ENCODE measurements at regions not wholly inside any gene's neighbourhood (a gene's known extent, or its start where the extent isn't known, plus 50 kb on each side); places are given as distances from the start of the nearest gene placed in this dataset.

GRCh38 chr1:71196685-71197084 is 115.8 kb upstream of the ZRANB2 start:
- Mint-ChIP-seq H3K27ac (no peak overlapping the region), H3K4me3 (no peak overlapping the region), H3K27me3 (no peaks in the 10 kb centered on the region), H3K9me3 (peaks cover 2% of the 10 kb centered on the region), H3K4me1 (no peaks in the 10 kb centered on the region), H3K36me3 (ENCODE audit: low read depth) (no peaks in the 10 kb centered on the region)
- ChIA-PET CTCF (no interaction called here), POLR2A (no interaction called here)
- no peak for DNase-seq

GRCh38 chr1:71193153-71193552 is 112.3 kb upstream of the ZRANB2 start:
- H3K36me3 Mint-ChIP-seq (ENCODE audit: low read depth): no peaks in the 10 kb centered on the region
- POLR2A ChIA-PET: no interaction called here
- H3K27me3 Mint-ChIP-seq: no peaks in the 10 kb centered on the region
- H3K4me3 Mint-ChIP-seq: no peak overlapping the region
- H3K27ac Mint-ChIP-seq: no peak overlapping the region
- CTCF ChIA-PET: no interaction called here
- no peaks in the 10 kb centered on the region for H3K4me1 Mint-ChIP-seq
- H3K9me3 Mint-ChIP-seq: peaks cover 2% of the 10 kb centered on the region
- no peak for DNase-seq

GRCh38 chr1:71191520-71191919 is 110.7 kb upstream of the ZRANB2 start:
- H3K27me3 Mint-ChIP-seq: no peaks in the 10 kb centered on the region
- H3K9me3 Mint-ChIP-seq: peaks cover 2% of the 10 kb centered on the region
- no peak overlapping the region for H3K4me3 Mint-ChIP-seq
- ChIA-PET POLR2A (no interaction called here), CTCF (no interaction called here)
- H3K27ac Mint-ChIP-seq: no peak overlapping the region
- no peak for DNase-seq
- no peaks in the 10 kb centered on the region for H3K4me1 Mint-ChIP-seq
- no peaks in the 10 kb centered on the region for H3K36me3 Mint-ChIP-seq (ENCODE audit: low read depth)

GRCh38 chr1:71190843-71191242 is 110.0 kb upstream of the ZRANB2 start:
- Mint-ChIP-seq H3K27me3 (no peaks in the 10 kb centered on the region), H3K4me1 (no peaks in the 10 kb centered on the region), H3K36me3 (ENCODE audit: low read depth) (no peaks in the 10 kb centered on the region), H3K27ac (no peak overlapping the region), H3K4me3 (no peak overlapping the region), H3K9me3 (peaks cover 2% of the 10 kb centered on the region)
- CTCF ChIA-PET: no interaction called here
- DNase-seq: no peak
- POLR2A ChIA-PET: no interaction called here

- Mint-ChIP-seq H3K4me1 (no peaks in the 10 kb centered on the region), H3K27me3 (no peaks in the 10 kb centered on the region), H3K9me3 (peaks cover 7% of the 10 kb centered on the region), H3K27ac (no peak overlapping the region), H3K4me3 (no peak overlapping the region), H3K36me3 (ENCODE audit: low read depth) (no peaks in the 10 kb centered on the region)
- DNase-seq: no peak
- CTCF ChIA-PET: no interaction called here
- POLR2A ChIA-PET: no interaction called here
Measured at GRCh38 chr1:71184410-71184809, 103.6 kb upstream of the ZRANB2 start.

GRCh38 chr1:71179997-71180396 is 99.2 kb upstream of the ZRANB2 start:
- no peak for DNase-seq
- ChIA-PET CTCF (no interaction called here), POLR2A (no interaction called here)
- H3K9me3 Mint-ChIP-seq: peaks cover 14% of the 10 kb centered on the region
- H3K27me3 Mint-ChIP-seq: no peaks in the 10 kb centered on the region
- H3K27ac Mint-ChIP-seq: no peak overlapping the region
- H3K36me3 Mint-ChIP-seq (ENCODE audit: low read depth): no peaks in the 10 kb centered on the region
- no peaks in the 10 kb centered on the region for H3K4me1 Mint-ChIP-seq
- no peak overlapping the region for H3K4me3 Mint-ChIP-seq

- no peak for DNase-seq
- POLR2A ChIA-PET: no interaction called here
- H3K9me3 Mint-ChIP-seq: peaks cover 11% of the 10 kb centered on the region
- no peak overlapping the region for H3K4me3 Mint-ChIP-seq
- no peak overlapping the region for H3K27ac Mint-ChIP-seq
- no peaks in the 10 kb centered on the region for H3K27me3 Mint-ChIP-seq
- H3K4me1 Mint-ChIP-seq: no peaks in the 10 kb centered on the region
- CTCF ChIA-PET: no interaction called here
- H3K36me3 Mint-ChIP-seq (ENCODE audit: low read depth): no peaks in the 10 kb centered on the region
Measured at GRCh38 chr1:71170925-71171324, 90.1 kb upstream of the ZRANB2 start.

GRCh38 chr1:71167505-71167904 is 86.7 kb upstream of the ZRANB2 start:
- ChIA-PET POLR2A (no interaction called here), CTCF (no interaction called here)
- Mint-ChIP-seq H3K9me3 (peaks cover 8% of the 10 kb centered on the region), H3K27ac (no peak overlapping the region), H3K4me3 (no peak overlapping the region), H3K27me3 (no peaks in the 10 kb centered on the region), H3K36me3 (ENCODE audit: low read depth) (no peaks in the 10 kb centered on the region), H3K4me1 (no peaks in the 10 kb centered on the region)
- DNase-seq: no peak

GRCh38 chr1:71166178-71167173 is 85.6 kb upstream of the ZRANB2 start:
- DNase-seq: no peak
- POLR2A ChIA-PET: no interaction called here
- Mint-ChIP-seq H3K9me3 (peaks cover 8% of the 10 kb centered on the region), H3K4me1 (no peaks in the 10 kb centered on the region), H3K36me3 (ENCODE audit: low read depth) (no peaks in the 10 kb centered on the region), H3K4me3 (no peak overlapping the region), H3K27me3 (no peaks in the 10 kb centered on the region), H3K27ac (no peak overlapping the region)
- CTCF ChIA-PET: no interaction called here

- POLR2A ChIA-PET: no interaction called here
- H3K9me3 Mint-ChIP-seq: no peaks in the 10 kb centered on the region
- no peak overlapping the region for H3K4me3 Mint-ChIP-seq
- CTCF ChIA-PET: no interaction called here
- no peak for DNase-seq
- no peaks in the 10 kb centered on the region for H3K4me1 Mint-ChIP-seq
- no peak overlapping the region for H3K27ac Mint-ChIP-seq
- no peaks in the 10 kb centered on the region for H3K27me3 Mint-ChIP-seq
- no peaks in the 10 kb centered on the region for H3K36me3 Mint-ChIP-seq (ENCODE audit: low read depth)
Measured at GRCh38 chr1:71157715-71158114, 76.9 kb upstream of the ZRANB2 start.

GRCh38 chr1:71157151-71157550 is 76.3 kb upstream of the ZRANB2 start:
- Mint-ChIP-seq H3K27me3 (no peaks in the 10 kb centered on the region), H3K4me3 (no peak overlapping the region), H3K27ac (no peak overlapping the region), H3K4me1 (no peaks in the 10 kb centered on the region), H3K9me3 (no peaks in the 10 kb centered on the region), H3K36me3 (ENCODE audit: low read depth) (no peaks in the 10 kb centered on the region)
- DNase-seq: no peak
- POLR2A ChIA-PET: no interaction called here
- CTCF ChIA-PET: no interaction called here

GRCh38 chr1:71156590-71156989 is 75.8 kb upstream of the ZRANB2 start:
- ChIA-PET CTCF (no interaction called here), POLR2A (no interaction called here)
- Mint-ChIP-seq H3K9me3 (no peaks in the 10 kb centered on the region), H3K36me3 (ENCODE audit: low read depth) (no peaks in the 10 kb centered on the region), H3K4me1 (no peaks in the 10 kb centered on the region), H3K27me3 (no peaks in the 10 kb centered on the region), H3K4me3 (no peak overlapping the region), H3K27ac (no peak overlapping the region)
- DNase-seq: no peak

GRCh38 chr1:71154429-71154828 is 73.6 kb upstream of the ZRANB2 start:
- H3K27ac Mint-ChIP-seq: no peak overlapping the region
- no peaks in the 10 kb centered on the region for H3K36me3 Mint-ChIP-seq (ENCODE audit: low read depth)
- H3K9me3 Mint-ChIP-seq: no peaks in the 10 kb centered on the region
- no peaks in the 10 kb centered on the region for H3K27me3 Mint-ChIP-seq
- DNase-seq: no peak
- ChIA-PET CTCF (no interaction called here), POLR2A (no interaction called here)
- H3K4me3 Mint-ChIP-seq: no peak overlapping the region
- H3K4me1 Mint-ChIP-seq: no peaks in the 10 kb centered on the region

- CTCF ChIA-PET: no interaction called here
Measured at GRCh38 chr1:71153826-71154225, 73.0 kb upstream of the ZRANB2 start.

More at GRCh38 chr1:71153826-71154225, 73.0 kb upstream of the ZRANB2 start:
- no peak overlapping the region for H3K4me3 Mint-ChIP-seq
- DNase-seq: no peak
- no peaks in the 10 kb centered on the region for H3K36me3 Mint-ChIP-seq (ENCODE audit: low read depth)
- POLR2A ChIA-PET: no interaction called here
- no peak overlapping the region for H3K27ac Mint-ChIP-seq
- H3K4me1 Mint-ChIP-seq: no peaks in the 10 kb centered on the region
- no peaks in the 10 kb centered on the region for H3K27me3 Mint-ChIP-seq
- H3K9me3 Mint-ChIP-seq: no peaks in the 10 kb centered on the region
